H9 (cell line): ENCODE measurements at regions not wholly inside any gene's neighbourhood (a gene's known extent, or its start where the extent isn't known, plus 50 kb on each side); places are given as distances from the start of the nearest gene placed in this dataset.

ENCODE experiments used
- DNase-seq: peaks from one replicate; pipeline ENCODE4 v3.0.0-alpha.2; 2017
- H2AFZ ChIP-seq: one replicate; pipeline ENCODE4 v1.6.1; 2013; ENCODE audit warnings: mild to moderate bottlenecking, low read length, control low read depth, moderate library complexity
- H2AK5ac ChIP-seq: 2 replicates; pipeline ENCODE4 v1.6.1; 2013; ENCODE audit warnings: low read length, control low read depth, mixed read lengths; ENCODE audit not compliant: insufficient read length
- H2BK120ac ChIP-seq: one replicate; pipeline ENCODE4 v1.6.1; 2013; ENCODE audit warnings: low read depth, mild to moderate bottlenecking, low read length, control low read depth, inconsistent platforms; ENCODE audit not compliant: poor library complexity, severe bottlenecking
- H2BK12ac ChIP-seq: 2 replicates; pipeline ENCODE4 v1.6.1; 2013; ENCODE audit warnings: low read length, control low read depth, mixed read lengths, low read depth; ENCODE audit not compliant: insufficient read length
- H2BK15ac ChIP-seq: 2 replicates; pipeline ENCODE4 v1.6.1; 2013; ENCODE audit warnings: low read depth, low read length, control low read depth
- H2BK20ac ChIP-seq: one replicate; pipeline ENCODE4 v1.6.1; 2013; ENCODE audit warnings: low read depth, mild to moderate bottlenecking, low read length, control low read depth, inconsistent platforms; ENCODE audit not compliant: poor library complexity, severe bottlenecking
- H2BK5ac ChIP-seq: 2 replicates; pipeline ENCODE4 v1.6.1; 2013; ENCODE audit warnings: low read length, control low read depth, mixed read lengths; ENCODE audit not compliant: insufficient read length
- H3K14ac ChIP-seq: 2 replicates; pipeline ENCODE4 v1.6.1; 2013; ENCODE audit warnings: low read length, control low read depth; ENCODE audit not compliant: insufficient read depth
- H3K18ac ChIP-seq: 2 replicates; pipeline ENCODE4 v1.6.1; 2013; ENCODE audit warnings: low read depth, mild to moderate bottlenecking, mixed read lengths, low read length, control low read depth; ENCODE audit not compliant: insufficient read length
- H3K23ac ChIP-seq: 2 replicates; pipeline ENCODE4 v1.6.1; 2013; ENCODE audit warnings: low read length, control low read depth, mixed read lengths, low read depth; ENCODE audit not compliant: insufficient read length
- H3K23me2 ChIP-seq: 2 replicates; pipeline ENCODE4 v1.6.1; 2013; ENCODE audit warnings: low read depth, mild to moderate bottlenecking, mixed read lengths, low read length, control low read depth; ENCODE audit not compliant: insufficient read length, poor library complexity, severe bottlenecking
- H3K27ac ChIP-seq: 2 replicates; pipeline ENCODE4 v1.5.1; 2013; ENCODE audit warnings: low read length, control low read depth, mixed read lengths, low read depth; ENCODE audit not compliant: insufficient read length
- H3K27me3 ChIP-seq: 2 replicates; pipeline ENCODE4 v1.6.1; 2013; ENCODE audit warnings: low read length, control low read depth, inconsistent platforms; ENCODE audit not compliant: insufficient read depth
- H3K4ac ChIP-seq: 2 replicates; pipeline ENCODE4 v1.6.1; 2013; ENCODE audit warnings: low read depth, mild to moderate bottlenecking, control low read depth, inconsistent platforms, low read length, moderate library complexity
- H3K4me1 ChIP-seq: 2 replicates; pipeline ENCODE4 v1.6.1; 2013; ENCODE audit warnings: low read length, control low read depth, inconsistent platforms; ENCODE audit not compliant: insufficient read depth
- H3K4me2 ChIP-seq: 2 replicates; pipeline ENCODE4 v1.6.1; 2013; ENCODE audit warnings: low read length, control low read depth, mixed read lengths; ENCODE audit not compliant: insufficient read length, insufficient read depth
- H3K56ac ChIP-seq: 2 replicates; pipeline ENCODE4 v1.6.1; 2013; ENCODE audit warnings: low read depth, mild to moderate bottlenecking, mixed read lengths, low read length, control low read depth; ENCODE audit not compliant: insufficient read length
- H3K79me1 ChIP-seq: 2 replicates; pipeline ENCODE4 v1.6.1; 2013; ENCODE audit warnings: low read depth, mild to moderate bottlenecking, moderate library complexity, low read length, control low read depth, inconsistent platforms; ENCODE audit not compliant: insufficient read depth, poor library complexity, severe bottlenecking
- H3K79me2 ChIP-seq: 2 replicates; pipeline ENCODE4 v1.6.1; 2013; ENCODE audit warnings: low read length, control low read depth, inconsistent platforms; ENCODE audit not compliant: insufficient read depth
- H3K9ac ChIP-seq: 2 replicates; pipeline ENCODE4 v1.6.1; 2013; ENCODE audit warnings: low read length, control low read depth, mixed read lengths; ENCODE audit not compliant: insufficient read length; ENCODE audit errors: extremely low read depth
- H3K9me3 ChIP-seq: one replicate; pipeline ENCODE4 v1.6.1; 2013; ENCODE audit warnings: low read depth, low read length, inconsistent platforms; ENCODE audit not compliant: control insufficient read depth
- H3T11ph ChIP-seq: one replicate; pipeline ENCODE4 v1.6.1; 2013; ENCODE audit warnings: mild to moderate bottlenecking, low read length, control low read depth, inconsistent platforms
- H4K20me1 ChIP-seq: one replicate; pipeline ENCODE4 v1.6.1; 2013; ENCODE audit not compliant: control insufficient read depth, insufficient read length, insufficient read depth
- H4K5ac ChIP-seq: 2 replicates; pipeline ENCODE4 v1.6.1; 2013; ENCODE audit warnings: low read depth, mild to moderate bottlenecking, mixed read lengths, low read length, control low read depth; ENCODE audit not compliant: insufficient read length
- H4K8ac ChIP-seq: replicated peaks from 2 replicates; pipeline ENCODE4 v1.6.1; 2013; ENCODE audit warnings: low read length, control low read depth, mixed read lengths, low read depth; ENCODE audit not compliant: insufficient read length
- H4K91ac ChIP-seq: 2 replicates; pipeline ENCODE4 v1.6.1; 2013; ENCODE audit warnings: low read depth, mild to moderate bottlenecking, moderate library complexity, mixed read lengths, low read length, control low read depth; ENCODE audit not compliant: insufficient read length
- H3K27ac Mint-ChIP-seq, 3 experiments: 2 replicates in 2 of 3; 3 replicates in 1 of 3; pipeline ENCODE4 v1.8.0; 2020 to 2021; ENCODE audit warnings: mixed read lengths in 3 of 3, mild to moderate bottlenecking in 1 of 3, moderate library complexity in 1 of 3
- H3K27me3 Mint-ChIP-seq: 2 replicates; pipeline ENCODE4 v1.8.0; 2021; ENCODE audit warnings: low read depth, mild to moderate bottlenecking, moderate library complexity, mixed read lengths
- H3K36me3 Mint-ChIP-seq, 3 experiments: 2 replicates in 2 of 3; 3 replicates in 1 of 3; pipeline ENCODE4 v1.8.0; 2020 to 2021; ENCODE audit warnings: low read depth in 3 of 3, mixed read lengths in 3 of 3; ENCODE audit not compliant: insufficient read depth in 1 of 3
- H3K4me1 Mint-ChIP-seq, 2 experiments: 2 replicates each; pipeline ENCODE4 v1.8.0; 2020; ENCODE audit warnings: mixed read lengths in 2 of 2
- H3K4me3 Mint-ChIP-seq, 2 experiments: 2 replicates in 1 of 2; 3 replicates in 1 of 2; pipeline ENCODE4 v1.8.0; 2020 to 2021; ENCODE audit warnings: mild to moderate bottlenecking in 2 of 2, mixed read lengths in 2 of 2, moderate library complexity in 1 of 2
- H3K9me3 Mint-ChIP-seq, 2 experiments: 2 replicates in 1 of 2; 3 replicates in 1 of 2; pipeline ENCODE4 v1.8.0; 2020; ENCODE audit warnings: mild to moderate bottlenecking in 2 of 2, mixed read lengths in 2 of 2, moderate library complexity in 1 of 2
- WGBS: extraction: QIAGEN DNeasy Blood & Tissue Kit; methylation state at CpG from one replicate; pipeline ENCODE4 v1.1.7; 2013; ENCODE audit warnings: missing lambda C conversion rate, low lambda C conversion rate, mixed read lengths; ENCODE audit not compliant: insufficient read length; ENCODE audit errors: extremely low coverage; 5-methylcytosine and 5-hydroxymethylcytosine counted together
- TF ChIP-seq, protein P1 (sequence below): fragments of 200-600 bp; sonication (generic); conservative IDR thresholded peaks from 3 replicates; pipeline ENCODE4 v1.8.0; 2021; ENCODE audit warnings: antibody characterized with exemption, mild to moderate bottlenecking

DNA sequence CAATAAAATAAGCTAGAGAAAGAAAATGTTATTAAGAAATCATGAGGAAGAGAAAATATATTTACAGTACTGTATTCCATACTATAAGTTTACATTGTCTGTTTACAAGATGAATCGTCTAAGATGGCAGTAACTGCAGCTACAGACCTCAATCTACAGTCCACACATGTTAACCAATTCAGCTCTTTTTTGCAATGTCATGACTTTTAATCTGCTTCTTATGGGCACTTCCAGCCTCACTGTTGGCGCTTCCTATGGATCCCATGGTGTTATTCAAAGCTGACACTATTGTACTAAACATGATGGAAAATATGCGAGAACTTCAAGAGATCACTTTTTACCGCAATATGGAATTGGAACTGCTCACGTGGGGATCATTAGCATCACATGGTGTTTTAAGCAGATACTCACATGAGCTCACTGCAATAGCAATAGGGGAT, 451.5 kb upstream of the CITED2 start:
- Histone ChIP-seq H3K27me3 (no peaks in the 10 kb centered on the region), H3K9ac (no peak overlapping the region), H2BK15ac (no peak overlapping the region), H3K4me2 (no peak overlapping the region), H2BK5ac (no peak overlapping the region), H3K4me1 (no peaks in the 10 kb centered on the region), H4K8ac (no peak overlapping the region), H4K5ac (no peak overlapping the region), H3K56ac (no peak overlapping the region), H4K20me1 (no peaks in the 10 kb centered on the region), H3K9me3 (no peaks in the 10 kb centered on the region), H3K79me2 (no peaks in the 10 kb centered on the region), H2BK12ac (no peak overlapping the region), H3T11ph (no peak overlapping the region), H3K23ac (no peak overlapping the region), H4K91ac (no peak overlapping the region), H2AFZ (no peak overlapping the region), H3K14ac (no peak overlapping the region), H2AK5ac (no peak overlapping the region), H3K79me1 (no peaks in the 10 kb centered on the region), H3K4ac (no peak overlapping the region), H2BK20ac (no peak overlapping the region), H3K18ac (no peak overlapping the region), H2BK120ac (no peak overlapping the region), H3K23me2 (no peaks in the 10 kb centered on the region), H3K27ac (no peak overlapping the region)
- TF ChIP-seq, protein P1, sequence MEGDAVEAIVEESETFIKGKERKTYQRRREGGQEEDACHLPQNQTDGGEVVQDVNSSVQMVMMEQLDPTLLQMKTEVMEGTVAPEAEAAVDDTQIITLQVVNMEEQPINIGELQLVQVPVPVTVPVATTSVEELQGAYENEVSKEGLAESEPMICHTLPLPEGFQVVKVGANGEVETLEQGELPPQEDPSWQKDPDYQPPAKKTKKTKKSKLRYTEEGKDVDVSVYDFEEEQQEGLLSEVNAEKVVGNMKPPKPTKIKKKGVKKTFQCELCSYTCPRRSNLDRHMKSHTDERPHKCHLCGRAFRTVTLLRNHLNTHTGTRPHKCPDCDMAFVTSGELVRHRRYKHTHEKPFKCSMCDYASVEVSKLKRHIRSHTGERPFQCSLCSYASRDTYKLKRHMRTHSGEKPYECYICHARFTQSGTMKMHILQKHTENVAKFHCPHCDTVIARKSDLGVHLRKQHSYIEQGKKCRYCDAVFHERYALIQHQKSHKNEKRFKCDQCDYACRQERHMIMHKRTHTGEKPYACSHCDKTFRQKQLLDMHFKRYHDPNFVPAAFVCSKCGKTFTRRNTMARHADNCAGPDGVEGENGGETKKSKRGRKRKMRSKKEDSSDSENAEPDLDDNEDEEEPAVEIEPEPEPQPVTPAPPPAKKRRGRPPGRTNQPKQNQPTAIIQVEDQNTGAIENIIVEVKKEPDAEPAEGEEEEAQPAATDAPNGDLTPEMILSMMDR = no peak
- Mint-ChIP-seq H3K4me1 (no peaks in the 10 kb centered on the region), H3K27me3 (no peaks in the 10 kb centered on the region), H3K4me3 (no peak overlapping the region), H3K9me3 (no peaks in the 10 kb centered on the region), H3K27ac (no peak overlapping the region), H3K36me3 (no peaks in the 10 kb centered on the region)
- no peak for DNase-seq
- no CpG with 5 or more reads among the region's 5 CpGs for WGBS
